ENCODE measurements at regions not wholly inside any gene's neighbourhood (a gene's known extent, or its start where the extent isn't known, plus 50 kb on each side); places are given as distances from the start of the nearest gene placed in this dataset.

DNA sequence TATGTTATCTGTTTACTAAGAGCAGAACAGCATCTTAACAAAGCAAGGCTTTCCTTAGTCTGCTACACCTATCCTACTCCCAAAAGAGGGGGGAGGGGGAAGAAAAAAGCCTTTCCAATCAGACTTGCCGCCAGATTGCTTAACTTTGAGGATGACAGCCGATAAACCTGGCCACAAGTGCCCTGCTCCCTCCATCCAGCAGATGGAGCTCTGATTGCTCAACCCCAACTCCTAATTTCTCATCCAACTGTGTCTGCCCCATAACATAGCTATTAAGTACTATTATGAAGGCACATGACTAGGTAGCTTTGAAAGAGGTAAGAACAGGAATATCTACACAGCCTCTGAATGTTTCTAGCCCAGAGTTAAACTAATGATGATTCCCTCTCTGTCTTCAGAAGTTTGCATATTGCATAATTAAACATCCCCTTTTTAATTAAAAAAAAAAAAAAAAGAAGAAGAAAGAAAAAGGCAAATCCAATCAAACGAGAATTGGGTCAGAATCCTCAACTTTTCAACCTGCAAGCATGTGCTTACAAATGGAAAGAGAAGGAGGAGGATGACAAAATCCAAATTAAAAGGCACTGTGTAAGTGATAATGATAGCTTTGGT is 247.4 kb downstream of the GALC start:
- TF ChIP-seq, protein P1, sequence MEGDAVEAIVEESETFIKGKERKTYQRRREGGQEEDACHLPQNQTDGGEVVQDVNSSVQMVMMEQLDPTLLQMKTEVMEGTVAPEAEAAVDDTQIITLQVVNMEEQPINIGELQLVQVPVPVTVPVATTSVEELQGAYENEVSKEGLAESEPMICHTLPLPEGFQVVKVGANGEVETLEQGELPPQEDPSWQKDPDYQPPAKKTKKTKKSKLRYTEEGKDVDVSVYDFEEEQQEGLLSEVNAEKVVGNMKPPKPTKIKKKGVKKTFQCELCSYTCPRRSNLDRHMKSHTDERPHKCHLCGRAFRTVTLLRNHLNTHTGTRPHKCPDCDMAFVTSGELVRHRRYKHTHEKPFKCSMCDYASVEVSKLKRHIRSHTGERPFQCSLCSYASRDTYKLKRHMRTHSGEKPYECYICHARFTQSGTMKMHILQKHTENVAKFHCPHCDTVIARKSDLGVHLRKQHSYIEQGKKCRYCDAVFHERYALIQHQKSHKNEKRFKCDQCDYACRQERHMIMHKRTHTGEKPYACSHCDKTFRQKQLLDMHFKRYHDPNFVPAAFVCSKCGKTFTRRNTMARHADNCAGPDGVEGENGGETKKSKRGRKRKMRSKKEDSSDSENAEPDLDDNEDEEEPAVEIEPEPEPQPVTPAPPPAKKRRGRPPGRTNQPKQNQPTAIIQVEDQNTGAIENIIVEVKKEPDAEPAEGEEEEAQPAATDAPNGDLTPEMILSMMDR (conservative IDR thresholded peaks at IDR 0.05), result peak; percentile 51
- no peak for TF ChIP-seq EZH2 (IDR thresholded peaks at IDR 0.05; ENCODE audit: low read depth)

All from PC-9 (cell line).